ENCODE measurements at regions not wholly inside any gene's neighbourhood (a gene's known extent, or its start where the extent isn't known, plus 50 kb on each side); places are given as distances from the start of the nearest gene placed in this dataset.
"Not testable (repeated sequence)": the region's sequence is repeated elsewhere in the genome, so short reads cannot be mapped to it uniquely, and the experiment has no call there.

DNA sequence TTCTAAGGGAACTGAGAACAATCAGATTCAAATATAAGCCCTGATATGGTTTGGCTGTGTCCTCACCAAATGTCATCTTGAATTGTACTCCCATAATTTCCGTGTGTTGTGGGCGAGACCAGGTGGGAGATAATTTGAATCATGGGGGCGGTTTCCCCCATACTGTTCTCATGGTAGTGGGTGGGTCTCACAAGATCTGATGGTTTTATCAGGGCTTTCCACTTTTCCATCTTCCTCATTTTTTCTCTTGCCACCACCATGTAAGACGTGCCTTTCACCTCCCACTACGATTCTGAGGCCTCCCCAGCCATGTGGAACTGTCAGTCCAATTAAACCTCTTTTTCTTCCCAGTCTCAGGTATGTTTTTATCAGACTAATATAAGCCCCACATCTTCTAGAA lies 217.8 kb downstream of the ACKR3 start:
- TF ChIP-seq, protein P1, sequence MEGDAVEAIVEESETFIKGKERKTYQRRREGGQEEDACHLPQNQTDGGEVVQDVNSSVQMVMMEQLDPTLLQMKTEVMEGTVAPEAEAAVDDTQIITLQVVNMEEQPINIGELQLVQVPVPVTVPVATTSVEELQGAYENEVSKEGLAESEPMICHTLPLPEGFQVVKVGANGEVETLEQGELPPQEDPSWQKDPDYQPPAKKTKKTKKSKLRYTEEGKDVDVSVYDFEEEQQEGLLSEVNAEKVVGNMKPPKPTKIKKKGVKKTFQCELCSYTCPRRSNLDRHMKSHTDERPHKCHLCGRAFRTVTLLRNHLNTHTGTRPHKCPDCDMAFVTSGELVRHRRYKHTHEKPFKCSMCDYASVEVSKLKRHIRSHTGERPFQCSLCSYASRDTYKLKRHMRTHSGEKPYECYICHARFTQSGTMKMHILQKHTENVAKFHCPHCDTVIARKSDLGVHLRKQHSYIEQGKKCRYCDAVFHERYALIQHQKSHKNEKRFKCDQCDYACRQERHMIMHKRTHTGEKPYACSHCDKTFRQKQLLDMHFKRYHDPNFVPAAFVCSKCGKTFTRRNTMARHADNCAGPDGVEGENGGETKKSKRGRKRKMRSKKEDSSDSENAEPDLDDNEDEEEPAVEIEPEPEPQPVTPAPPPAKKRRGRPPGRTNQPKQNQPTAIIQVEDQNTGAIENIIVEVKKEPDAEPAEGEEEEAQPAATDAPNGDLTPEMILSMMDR (IDR thresholded peaks at IDR 0.05): not testable (repeated sequence)
- TF ChIP-seq POLR2A (IDR thresholded peaks at IDR 0.05): not testable (repeated sequence)
